Esophagus muscularis mucosa (tissue), 4 donors: ENCODE measurements at regions not wholly inside any gene's neighbourhood (a gene's known extent, or its start where the extent isn't known, plus 50 kb on each side); places are given as distances from the start of the nearest gene placed in this dataset.

ENCODE experiments used
- CTCF ChIP-seq, 3 experiments: fragments of 200-600 bp in 2 of 3; fragments of 450-650 bp in 1 of 3; sonication (generic) in 2 of 3; IDR thresholded peaks; one replicate each; pipeline ENCODE4 v1.5.1; 2017 to 2019; ENCODE audit warnings: antibody characterized with exemption in 3 of 3, mild to moderate bottlenecking in 2 of 3, moderate library complexity in 1 of 3
- EP300 ChIP-seq: sonication (generic); formaldehyde crosslinking; IDR thresholded peaks from one replicate; pipeline ENCODE4 v1.6.1; 2017; ENCODE audit warnings: antibody characterized with exemption
- POLR2A ChIP-seq: fragments of 450-650 bp; IDR thresholded peaks from one replicate; pipeline ENCODE4 v1.6.1; 2017; ENCODE audit warnings: antibody characterized with exemption, moderate library complexity, mild to moderate bottlenecking, low read depth
- POLR2AphosphoS5 ChIP-seq, 2 donors: sonication (generic); formaldehyde crosslinking; IDR thresholded peaks; one replicate each; pipeline ENCODE4 v1.6.1; 2017; ENCODE audit warnings: antibody characterized with exemption in 2 of 2

- TF ChIP-seq POLR2A, result no peak
- no peak for TF ChIP-seq CTCF (IDR thresholded peaks at IDR 0.05)
- TF ChIP-seq POLR2AphosphoS5 (IDR thresholded peaks at IDR 0.05), result no peak
- no peak for TF ChIP-seq EP300
Measured at GRCh38 chr21:25366116-25366515, 241.2 kb downstream of the MRPL39 start.
